GM18508 (cell line): ENCODE measurements at regions not wholly inside any gene's neighbourhood (a gene's known extent, or its start where the extent isn't known, plus 50 kb on each side); places are given as distances from the start of the nearest gene placed in this dataset.
"Not testable (repeated sequence)": the region's sequence is repeated elsewhere in the genome, so short reads cannot be mapped to it uniquely, and the experiment has no call there.

Source experiments
- ATAC-seq: cut with Tn5 transposase; IDR thresholded peaks from one replicate; pipeline ENCODE4 v1.9.1; 2021; ENCODE audit warnings: moderate number of reproducible peaks; ENCODE audit not compliant: insufficient read depth, unreplicated experiment

GRCh38 chr14:30409508-30410015 lies 149.4 kb upstream of the G2E3 start:
- not testable (repeated sequence) for ATAC-seq

GRCh38 chr14:30410986-30411385 lies 148.0 kb upstream of the G2E3 start:
- no peak for ATAC-seq

- ATAC-seq = not testable (repeated sequence)
These were observed 145.8 kb upstream of the G2E3 start for GRCh38 chr14:30413184-30413583.

GRCh38 chr14:30417121-30417520 lies 141.8 kb upstream of the G2E3 start:
- no peak for ATAC-seq

GRCh38 chr14:30417999-30418398 lies 141.0 kb upstream of the G2E3 start:
- ATAC-seq = no peak

- no peak for ATAC-seq
These were observed 139.9 kb upstream of the G2E3 start for GRCh38 chr14:30419037-30419436.

GRCh38 chr14:30420515-30420914 lies 138.4 kb upstream of the G2E3 start:
- no peak for ATAC-seq

- no peak for ATAC-seq
These were observed 132.5 kb upstream of the G2E3 start for GRCh38 chr14:30426463-30426862.

GRCh38 chr14:30427401-30427800 lies 131.6 kb upstream of the G2E3 start:
- ATAC-seq = no peak

GRCh38 chr14:30427846-30428245 lies 131.1 kb upstream of the G2E3 start:
- no peak for ATAC-seq

- ATAC-seq = no peak
These were observed 127.4 kb upstream of the G2E3 start for GRCh38 chr14:30431552-30431951.

GRCh38 chr14:30440961-30441360 lies 118.0 kb upstream of the G2E3 start:
- no peak for ATAC-seq

- no peak for ATAC-seq
These were observed 115.5 kb upstream of the G2E3 start for GRCh38 chr14:30443368-30444007.

GRCh38 chr14:30444451-30444850 lies 114.5 kb upstream of the G2E3 start:
- no peak for ATAC-seq

GRCh38 chr14:30445011-30445793 lies 113.8 kb upstream of the G2E3 start:
- ATAC-seq = no peak

- no peak for ATAC-seq
These were observed 113.1 kb upstream of the G2E3 start for GRCh38 chr14:30445852-30446251.

- ATAC-seq = no peak
These were observed 108.1 kb upstream of the G2E3 start for GRCh38 chr14:30450631-30451545.

GRCh38 chr14:30456296-30456695 lies 102.7 kb upstream of the G2E3 start:
- no peak for ATAC-seq

- no peak for ATAC-seq
These were observed 96.6 kb upstream of the G2E3 start for GRCh38 chr14:30462358-30462757.

- ATAC-seq = no peak
These were observed 94.5 kb upstream of the G2E3 start for GRCh38 chr14:30464481-30464880.

- ATAC-seq = no peak
These were observed 90.6 kb upstream of the G2E3 start for GRCh38 chr14:30468354-30468753.
